HG03196 (cell line): ENCODE measurements at regions not wholly inside any gene's neighbourhood (a gene's known extent, or its start where the extent isn't known, plus 50 kb on each side); places are given as distances from the start of the nearest gene placed in this dataset.

Experiments used
- ATAC-seq: cut with Tn5 transposase; IDR thresholded peaks from one replicate; pipeline ENCODE4 v1.9.1; 2021; ENCODE audit not compliant: unreplicated experiment

DNA sequence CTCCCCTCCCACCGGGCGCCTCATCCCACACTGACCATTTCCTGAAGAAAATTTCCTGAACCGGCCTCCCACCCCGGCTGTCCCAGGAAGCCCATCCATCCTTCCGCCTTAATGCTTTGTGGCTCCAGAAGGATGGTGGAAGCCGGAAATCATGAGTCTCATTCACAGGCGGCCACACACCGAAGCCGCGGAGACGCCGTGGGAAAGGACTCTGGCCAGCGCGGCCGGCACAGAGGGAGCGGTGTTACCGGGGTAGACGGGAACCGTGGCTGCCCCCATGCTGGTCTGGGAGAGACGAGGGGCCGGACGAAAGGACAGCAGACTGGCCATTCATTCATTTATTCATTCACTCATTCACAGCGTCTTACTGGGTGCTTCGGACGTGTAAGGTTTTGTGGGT is 326.8 kb downstream of the SEC14L1 start:
- no peak for ATAC-seq

DNA sequence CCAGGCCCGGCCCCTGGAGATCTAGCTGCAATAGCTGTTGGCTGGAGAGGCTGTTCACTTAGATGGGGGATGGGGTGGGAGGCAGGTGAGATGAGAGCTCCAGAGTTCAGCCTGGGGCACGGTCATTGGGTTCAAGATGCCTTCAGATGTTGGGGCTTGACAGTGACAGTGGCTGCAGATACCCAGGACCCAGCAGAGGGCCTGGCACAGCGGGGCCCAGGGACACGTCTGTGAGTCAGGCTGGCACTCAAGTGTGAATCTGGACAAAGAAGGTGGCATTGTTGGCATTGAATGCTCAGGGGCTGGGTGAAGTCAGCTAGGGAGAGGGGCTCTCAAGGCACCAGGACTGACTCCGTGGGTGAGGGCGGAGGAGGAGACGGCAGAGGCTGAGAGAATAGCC is 328.1 kb downstream of the SEC14L1 start:
- no peak for ATAC-seq

DNA sequence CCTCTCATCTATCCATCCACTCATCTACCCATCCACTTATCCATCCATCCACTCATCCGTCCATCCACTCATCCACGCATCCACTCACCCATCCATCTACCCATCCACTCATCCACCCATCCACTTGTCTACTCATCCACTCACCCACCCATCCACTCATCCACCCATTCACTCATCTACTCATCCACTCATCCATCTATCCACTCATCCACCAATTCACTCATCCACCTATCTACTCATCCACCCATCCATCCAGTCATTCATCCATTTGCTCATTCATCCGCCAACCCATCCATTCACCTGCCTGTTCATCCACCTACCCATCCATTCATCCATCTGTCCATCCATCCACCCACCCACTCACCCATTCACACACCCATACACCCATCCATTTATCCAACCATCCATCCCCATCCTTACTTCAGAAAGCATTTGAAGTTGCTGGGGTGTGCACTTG is 329.6 kb downstream of the SEC14L1 start:
- ATAC-seq = no peak

DNA sequence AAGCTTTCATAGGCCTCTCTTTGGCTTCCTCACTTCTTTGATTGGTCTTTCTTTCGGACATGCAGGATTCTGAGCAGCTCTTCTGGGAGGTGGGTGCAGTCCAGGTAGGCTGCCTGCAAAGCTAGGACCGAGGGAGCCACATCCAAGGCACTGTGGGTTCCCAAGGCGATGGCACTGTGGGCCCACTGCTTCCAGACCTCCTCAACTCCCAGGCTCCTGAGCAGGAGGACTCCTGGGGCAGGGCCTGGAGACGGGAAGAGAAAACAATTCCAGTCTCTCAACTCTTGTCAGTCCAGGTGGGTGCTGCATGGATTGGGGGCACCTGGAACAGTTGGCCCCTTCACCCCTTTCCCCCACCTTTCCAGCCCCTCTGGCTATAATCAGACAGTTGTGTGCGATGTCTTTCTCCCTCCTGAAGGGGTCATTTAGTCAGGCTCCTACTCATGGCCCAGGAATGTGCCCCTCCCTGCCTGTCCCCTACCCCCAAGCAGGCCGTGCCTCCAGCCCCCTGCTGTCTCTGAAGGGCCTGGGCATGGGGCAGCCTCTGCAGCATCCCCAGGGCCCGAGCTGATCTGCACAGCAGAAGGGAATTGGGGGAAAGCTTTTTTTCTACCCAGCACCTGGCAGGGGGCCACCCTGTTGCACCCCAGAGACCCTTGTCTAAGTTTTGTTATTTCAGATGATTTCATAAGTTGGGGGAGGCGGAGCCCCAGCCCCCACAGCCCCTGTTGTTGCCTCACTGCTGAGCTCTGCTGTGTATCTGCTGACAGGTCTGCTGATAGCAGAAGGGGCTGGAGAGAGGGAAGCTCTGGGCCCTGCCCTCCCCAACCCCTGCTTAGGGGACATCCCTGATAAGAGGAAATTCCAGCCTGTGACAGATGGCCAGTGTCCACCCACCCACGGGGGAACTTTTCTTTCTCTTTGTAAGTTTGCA is 330.3 kb downstream of the SEC14L1 start:
- ATAC-seq = no peak

DNA sequence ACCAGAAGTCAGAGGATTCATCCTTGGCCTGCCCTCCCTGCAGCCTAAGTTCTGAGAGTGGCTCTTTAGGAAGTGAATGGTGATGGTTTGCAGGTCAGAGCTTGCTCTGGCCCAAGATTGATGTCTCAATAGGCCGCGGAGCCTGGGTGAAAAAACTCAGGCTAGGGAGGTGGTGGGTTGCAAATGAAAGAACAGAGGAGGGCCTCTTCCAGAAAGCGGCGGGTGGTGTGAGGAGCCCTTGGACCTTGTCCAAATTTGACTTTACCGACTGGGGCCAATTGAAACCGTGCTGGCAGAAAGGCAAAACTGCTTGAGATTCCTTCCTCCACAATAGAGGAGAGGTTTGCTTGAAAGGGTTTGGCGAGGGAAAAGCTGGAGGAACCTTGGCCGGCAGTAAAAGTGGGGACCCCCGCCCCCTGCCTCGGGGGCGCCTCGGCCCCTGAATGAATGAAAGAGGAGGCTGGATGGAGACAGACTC is 331.3 kb downstream of the SEC14L1 start:
- no peak for ATAC-seq

DNA sequence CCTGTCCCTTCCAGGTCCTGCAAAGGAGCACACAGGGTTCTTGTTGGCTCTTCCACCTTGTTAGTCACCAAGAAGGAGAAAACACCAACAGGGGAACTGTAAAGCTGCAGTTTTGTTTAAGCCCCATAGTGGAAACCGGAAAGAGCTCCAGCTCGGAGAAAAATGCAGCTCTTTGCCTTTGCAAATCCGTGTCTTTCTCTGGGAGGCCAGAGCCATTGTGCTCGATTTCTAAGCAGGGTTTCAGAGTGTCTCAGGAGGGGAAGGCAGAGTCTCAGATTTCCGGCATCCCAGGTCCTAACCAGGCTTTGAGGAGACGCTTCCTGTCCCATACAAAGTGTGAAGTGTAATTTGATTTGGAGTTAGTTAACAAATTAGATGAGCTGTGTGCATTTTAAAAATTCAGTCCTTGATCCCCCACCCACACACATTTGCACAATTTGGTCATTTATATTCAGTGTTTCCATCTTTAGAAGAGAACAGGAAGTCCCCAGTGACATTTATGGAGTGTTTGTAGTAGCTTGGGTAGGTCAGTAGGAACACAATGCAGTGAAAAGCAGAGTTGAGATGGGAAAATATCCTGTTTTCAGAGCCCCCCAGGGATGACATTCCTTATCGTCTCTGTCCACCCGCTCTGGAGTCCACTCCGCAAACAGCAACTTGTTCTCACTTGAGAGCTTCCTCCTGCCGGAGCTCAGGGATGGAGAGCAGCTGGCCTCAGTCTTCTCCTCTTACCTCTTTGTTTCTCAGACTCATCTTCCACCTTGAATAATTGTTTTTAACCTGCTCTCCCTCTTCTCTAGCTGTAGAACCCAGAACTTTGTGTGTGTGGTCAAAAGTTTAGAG is 331.9 kb downstream of the SEC14L1 start:
- no peak for ATAC-seq

DNA sequence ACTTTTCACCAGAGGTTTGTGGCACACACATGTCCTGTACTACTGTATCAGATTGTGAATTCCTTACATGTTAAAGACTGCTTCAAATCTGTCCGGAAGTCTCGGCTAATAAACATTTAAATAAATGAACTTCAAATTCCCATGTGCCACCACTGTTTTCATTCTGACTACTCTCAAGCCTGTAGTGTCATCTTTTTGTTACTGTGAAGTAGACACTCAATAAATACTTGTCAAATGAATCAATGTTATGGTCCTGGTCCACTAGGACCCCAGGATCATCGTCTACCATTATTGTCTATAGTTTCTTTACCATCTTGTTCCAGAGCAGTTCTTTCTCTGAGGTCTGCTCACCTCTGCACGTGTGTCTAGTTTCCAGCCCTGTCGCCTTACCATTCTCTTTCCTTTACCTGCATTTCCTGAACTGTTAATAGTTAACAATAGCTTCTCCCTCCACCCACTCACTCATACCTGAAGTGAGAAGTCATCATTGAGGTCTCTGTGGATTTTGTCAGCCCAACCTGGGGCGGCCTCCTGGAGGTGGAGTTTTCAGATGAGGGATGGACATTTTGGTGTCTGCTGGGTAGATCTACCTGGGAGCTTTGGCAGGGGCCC is 333.0 kb downstream of the SEC14L1 start:
- no peak for ATAC-seq

DNA sequence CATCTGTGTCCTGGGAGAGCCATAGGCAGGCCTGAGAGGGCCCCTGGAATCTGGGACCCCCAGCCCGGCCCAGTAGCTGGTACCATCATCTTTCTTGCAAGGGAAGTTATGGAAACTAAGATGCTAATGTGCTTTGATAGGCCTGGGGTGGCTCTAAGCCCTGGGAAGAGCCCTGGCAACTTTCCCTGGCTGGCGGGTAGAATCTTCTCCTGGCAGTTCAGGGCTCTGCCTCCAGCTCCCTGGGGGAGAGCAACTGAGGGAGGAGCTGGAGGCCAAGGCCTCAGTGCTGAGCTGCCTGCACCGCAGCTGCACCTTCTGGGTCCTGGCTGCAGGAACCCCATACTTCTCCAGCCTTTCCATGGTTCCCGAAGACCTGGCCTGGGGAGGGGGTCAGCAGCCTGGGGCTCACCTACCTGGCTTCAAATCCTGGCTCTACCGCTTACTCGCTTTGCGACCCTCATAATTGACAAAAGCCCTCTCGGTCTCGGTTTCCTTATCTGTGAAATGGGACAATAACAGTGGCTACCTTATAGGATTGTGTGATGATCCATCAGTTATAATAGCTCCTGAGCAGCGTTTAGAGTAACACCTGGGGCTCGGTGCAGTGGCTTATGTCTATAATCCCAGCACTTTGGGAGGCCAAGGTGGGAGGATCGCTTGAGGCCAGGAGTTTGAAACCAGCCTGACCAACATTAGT is 333.7 kb downstream of the SEC14L1 start:
- no peak for ATAC-seq

DNA sequence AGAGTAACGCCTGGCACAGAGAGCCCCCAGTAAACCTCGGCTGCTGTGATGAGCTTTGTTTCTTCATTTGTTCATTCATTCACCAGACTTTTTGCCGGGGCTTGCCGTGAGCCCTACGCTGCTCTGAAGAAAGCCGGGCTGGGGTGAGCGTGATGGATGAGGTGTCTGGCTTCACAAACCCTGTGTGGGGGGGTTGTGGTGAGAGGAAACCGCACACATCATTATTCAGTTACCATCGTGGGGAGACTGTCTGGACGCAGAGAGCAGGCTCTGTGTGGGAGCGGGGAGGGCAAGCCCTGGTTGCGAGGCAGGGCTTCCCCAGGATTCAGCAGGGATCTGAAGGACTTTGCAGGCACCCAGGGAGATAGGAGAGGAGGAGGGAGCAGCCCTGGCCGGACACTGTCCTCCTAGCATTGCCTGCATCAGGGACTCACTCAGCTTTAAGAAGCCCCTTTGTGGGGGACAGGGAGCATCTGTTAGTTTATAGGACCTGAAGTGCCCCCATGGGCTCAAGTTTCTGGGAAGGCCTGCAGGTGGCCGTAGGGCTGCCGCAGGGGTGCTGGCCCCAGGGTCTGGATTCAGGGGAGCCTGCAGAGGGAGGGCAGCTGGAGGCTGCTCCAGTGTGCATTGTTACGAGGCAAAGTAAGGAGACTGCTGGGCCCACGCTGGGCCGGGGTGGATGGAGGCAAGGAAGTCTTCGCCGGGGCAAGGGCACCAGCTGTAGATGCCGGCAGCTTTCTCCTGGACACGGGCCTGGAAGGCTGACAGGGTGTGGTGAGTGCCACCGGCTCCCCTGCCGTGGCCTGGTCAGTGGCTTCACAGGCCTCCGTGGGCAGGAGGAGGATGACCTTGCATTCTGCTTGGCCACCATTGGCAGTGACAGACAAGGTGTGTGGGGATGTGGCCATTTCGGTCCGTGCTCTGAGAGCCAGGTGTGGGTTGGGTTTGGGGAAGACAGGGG is 334.5 kb downstream of the SEC14L1 start:
- no peak for ATAC-seq

DNA sequence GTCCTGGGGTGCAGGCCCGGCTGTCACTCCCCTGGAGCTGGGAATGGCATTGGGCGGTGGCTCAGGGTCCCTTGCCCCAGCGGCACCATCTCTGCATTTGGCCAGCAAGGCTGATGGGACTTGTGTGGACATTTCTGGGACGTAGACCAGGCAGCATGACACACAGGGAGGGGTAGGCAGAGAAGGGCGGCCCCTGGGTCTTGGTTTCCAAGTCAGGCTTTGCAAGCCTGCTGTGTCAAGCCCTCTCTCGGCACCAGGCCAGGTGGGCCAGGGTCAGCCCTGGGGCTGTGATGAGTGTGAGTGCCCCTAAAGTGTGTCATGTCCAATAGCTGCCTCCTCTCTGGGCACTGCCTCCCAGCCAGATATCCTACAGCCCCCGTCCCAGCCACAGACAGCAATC is 335.2 kb downstream of the SEC14L1 start:
- ATAC-seq = no peak

DNA sequence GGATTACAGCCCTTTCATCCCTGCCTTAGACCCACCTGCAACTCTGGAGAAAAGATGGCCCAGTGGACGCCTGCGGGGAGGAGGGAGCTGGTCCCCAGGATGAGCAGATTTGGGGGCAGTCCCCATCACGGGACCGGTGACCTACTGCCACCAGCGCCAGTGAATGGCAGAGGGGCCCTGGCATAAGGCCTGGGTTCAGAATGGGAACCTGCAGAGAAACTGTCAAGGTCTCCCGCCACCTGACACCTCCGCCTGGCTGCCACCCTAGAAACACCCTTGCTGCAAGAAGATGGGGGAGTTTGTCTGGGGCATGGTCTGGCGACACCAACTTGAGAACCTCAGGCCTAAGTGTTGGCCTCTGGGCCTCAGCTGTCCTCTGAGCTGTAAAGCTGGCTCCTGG is 335.7 kb downstream of the SEC14L1 start:
- no peak for ATAC-seq

DNA sequence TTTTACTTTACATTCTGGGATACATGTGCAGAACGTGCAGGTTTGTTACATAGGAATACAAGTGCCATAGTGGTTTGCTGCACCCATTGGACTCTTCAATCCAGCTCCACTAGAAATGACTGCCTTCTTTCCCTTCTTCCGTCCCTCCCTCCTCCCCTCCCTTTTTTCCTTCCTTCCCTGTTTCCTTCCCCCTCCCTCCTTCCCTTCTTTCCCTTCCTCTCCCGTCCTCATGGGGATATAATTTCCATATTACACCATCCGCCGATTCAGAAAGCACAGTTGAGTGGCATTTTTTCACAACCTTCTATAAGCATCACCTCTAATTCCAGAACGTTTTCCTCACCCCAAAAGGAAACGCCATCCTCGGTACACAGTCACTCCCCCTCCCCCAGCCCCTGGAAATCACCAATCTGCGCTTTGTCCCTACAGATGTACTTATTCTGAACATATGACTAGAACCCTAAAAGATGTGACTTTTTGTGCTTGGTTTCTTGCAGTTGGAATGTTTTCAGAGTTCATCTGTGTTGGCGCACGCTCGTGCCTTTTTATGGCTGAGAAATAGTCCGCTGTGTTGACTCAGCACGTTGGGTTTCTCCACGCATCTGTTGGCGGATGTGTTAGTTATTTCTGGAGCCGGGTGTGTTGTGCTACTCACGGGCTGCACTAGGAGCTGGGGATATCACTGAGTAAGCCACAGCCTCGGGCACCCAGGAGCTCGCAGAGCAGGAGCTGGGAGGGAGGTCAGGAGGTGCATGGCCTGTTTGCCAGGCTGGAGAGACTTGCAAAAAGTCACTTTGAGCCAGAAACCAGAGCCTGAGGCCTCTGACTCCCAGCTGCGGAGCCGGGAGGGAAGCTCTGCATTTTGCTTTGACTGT is 336.4 kb downstream of the SEC14L1 start:
- no peak for ATAC-seq

DNA sequence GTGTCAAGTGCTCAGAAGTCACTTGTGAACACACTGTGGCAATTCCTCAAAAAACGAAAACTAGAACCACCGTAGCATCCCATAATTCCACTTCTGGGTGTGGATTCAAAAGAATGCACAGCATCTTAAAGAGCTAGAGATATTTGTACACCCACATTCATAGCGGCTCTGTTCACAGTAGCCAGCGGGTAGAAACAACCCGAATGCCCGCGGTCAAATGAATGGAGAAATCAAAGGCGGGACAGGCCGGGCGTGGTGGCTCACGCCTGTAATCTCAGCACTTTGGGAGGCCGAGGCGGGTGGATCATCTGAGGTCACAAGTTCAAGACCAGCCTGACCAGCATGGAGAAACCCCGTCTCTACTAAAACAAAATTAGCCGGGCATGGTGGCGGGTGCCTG is 337.5 kb downstream of the SEC14L1 start:
- ATAC-seq = no peak

DNA sequence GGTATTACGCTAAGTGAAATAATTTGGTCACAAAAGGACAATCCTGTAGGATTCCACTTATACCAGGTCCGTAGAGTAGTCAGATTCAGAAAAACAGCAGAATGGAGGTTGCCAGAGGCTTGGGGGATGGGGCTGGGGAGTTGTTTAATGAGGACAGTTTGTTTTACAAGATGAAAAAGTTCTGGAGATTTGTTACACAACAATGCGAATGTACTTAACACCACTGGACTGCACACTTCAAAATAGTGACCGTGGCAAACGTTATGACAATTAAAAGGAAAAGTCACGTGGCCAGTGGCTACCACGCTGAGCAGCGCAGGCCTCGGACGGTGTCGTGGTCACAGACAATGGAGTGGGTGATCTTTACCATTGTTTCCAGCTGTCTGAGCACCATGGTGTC is 338.1 kb downstream of the SEC14L1 start:
- no peak for ATAC-seq

DNA sequence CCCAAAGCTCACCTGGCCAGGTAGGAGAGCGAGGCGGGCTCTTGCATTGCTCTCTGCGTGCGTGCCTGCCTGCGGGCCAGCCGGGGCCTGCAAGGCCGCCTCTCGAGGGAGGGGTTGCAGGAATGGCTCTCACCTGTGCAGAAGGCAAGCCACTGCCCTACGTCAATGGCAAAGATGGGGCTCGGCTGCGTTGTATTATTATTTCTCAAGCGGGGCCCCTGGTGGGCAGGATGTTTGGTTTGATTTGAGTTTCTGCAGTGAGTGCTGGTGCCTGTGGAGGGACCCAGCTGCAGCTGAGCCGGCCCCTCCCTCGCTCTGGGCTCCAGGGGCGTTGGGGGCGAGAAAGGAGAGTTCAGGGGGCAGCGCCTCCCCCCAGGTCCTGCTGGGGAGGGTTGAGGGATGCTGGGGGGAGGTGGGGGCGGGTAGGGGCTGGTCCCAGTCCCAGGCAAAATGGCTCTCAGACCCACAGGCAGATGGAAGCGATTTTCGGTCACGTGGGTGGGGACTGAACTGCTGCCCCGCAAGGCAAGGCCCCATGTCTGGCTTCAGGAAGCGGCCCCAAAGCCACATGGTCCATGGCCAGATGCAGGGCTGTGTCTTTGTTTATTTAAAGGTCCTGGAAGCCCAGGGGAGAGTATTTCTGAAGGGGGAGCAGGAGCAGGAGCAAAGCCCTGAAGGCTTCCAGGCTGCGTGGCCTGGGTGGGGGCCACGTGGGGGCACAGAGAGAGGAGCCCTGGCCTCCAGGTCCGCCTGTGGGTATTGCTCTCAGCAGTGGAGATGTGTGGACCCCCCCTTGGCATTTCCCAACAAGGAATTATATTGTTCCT is 338.8 kb downstream of the SEC14L1 start:
- no peak for ATAC-seq

DNA sequence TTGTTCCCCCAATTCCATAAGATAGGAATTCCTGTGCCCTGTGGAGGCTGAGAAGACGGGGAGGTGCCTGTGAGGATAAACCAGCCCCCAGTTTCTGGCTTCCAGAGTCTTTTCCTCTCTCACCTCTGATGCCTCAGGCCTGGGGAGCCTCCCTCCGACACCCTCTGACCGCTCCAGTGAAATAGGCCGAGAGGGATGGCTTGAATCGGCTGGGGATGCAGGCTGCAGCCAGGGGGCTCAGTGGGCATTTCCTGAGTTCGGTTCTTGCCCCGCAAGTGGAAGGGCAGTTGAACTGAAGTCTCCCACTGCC is 339.4 kb downstream of the SEC14L1 start:
- ATAC-seq = no peak

DNA sequence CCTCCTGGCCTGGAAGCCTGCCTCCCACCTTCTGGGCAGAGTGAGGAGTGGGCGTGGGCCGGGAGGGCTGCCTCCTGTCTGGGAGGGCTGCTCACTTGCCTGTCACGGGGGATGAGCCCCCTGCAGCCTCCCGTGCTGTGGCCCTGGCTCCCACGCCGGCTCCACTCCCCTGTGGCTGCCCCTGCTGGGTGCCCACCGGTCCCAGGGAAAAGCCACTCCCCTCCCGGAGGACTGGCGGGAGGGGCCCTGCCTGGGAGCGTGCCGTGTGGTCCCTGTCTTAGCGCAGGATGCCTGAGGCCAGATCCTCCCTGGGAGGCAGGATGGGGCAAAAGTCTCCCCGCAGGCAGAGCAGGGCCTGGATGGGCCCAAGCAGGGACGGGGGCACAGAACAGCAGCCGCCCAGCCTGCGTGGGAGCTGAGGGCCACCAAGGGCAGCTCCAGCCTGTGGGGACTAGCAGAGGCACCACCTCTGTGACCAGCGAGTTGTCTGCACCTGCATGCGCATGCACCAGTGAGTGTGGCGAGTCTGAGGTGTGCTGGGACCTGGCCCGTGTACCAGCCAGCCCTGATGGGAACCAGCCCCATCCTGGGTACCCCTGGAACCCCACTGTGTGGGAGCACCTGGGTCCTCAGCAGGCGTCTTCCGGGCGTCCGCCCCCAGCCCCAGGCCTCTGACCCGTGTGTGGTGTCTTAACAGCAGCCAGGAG is 339.9 kb downstream of the SEC14L1 start:
- ATAC-seq = no peak
